ENCODE measurements at regions not wholly inside any gene's neighbourhood (a gene's known extent, or its start where the extent isn't known, plus 50 kb on each side); places are given as distances from the start of the nearest gene placed in this dataset.

DNA sequence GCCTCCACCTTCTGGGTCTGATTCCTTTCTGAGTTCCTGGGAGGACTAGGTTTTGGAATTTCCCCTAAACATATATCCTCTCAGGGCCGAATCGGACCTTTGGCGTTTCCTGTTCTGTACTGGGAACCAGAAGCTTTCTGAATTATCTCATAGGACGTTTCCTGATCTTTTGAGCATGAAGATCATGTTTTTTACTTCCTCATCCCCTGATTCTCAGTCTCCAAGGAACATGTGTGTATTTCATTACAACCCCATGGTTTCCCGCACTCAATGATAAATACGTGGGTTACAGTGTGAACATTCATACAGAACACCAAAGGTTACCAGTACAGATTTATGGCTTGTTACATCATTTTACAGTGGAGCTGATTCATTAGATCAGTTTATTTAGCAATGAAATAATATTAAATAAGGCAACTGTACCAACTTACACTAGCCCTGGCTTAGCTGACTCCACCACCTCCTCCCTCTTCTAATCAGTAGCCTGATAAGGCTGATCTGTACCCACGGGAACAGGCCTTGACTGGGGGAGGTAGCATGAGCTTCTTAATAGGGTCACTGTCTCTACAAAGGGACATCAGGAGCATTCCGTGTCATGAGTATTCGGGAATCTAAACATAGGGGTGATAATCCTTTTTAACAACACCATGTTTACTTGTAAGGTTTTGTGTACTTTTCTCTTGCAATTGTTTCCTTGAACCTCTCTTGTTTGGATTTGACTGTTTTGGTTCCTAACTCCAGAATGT lies 57.8 kb upstream of the ERRFI1 start:
- Histone ChIP-seq H3K4me1 (ENCODE audit: control insufficient read depth in 1 of 2, insufficient read depth in 2 of 2, low read length in 2 of 2) (peaks cover 13 to 17% of the 10 kb centered on the region in 2 donors), H3K27me3 (ENCODE audit: control insufficient read depth in 1 of 2, insufficient read depth in 2 of 2, low read length in 2 of 2) (no peaks in the 10 kb centered on the region), H3K9ac (ENCODE audit: low read depth in 1 of 2, low read length in 2 of 2) (peak overlapping the region; percentile 13 to 35), H3K27ac (ENCODE audit: low read depth, low read length) (peak overlapping the region; percentile 59), H3K4me3 (ENCODE audit: low read depth in 1 of 2, low read length in 2 of 2) (no peak overlapping the region), H3K36me3 (ENCODE audit: control insufficient read depth in 1 of 2, insufficient read depth in 2 of 2, low read length in 2 of 2) (no peaks in the 10 kb centered on the region), H3K9me3 (ENCODE audit: control insufficient read depth in 1 of 2, low read length in 2 of 2) (no peaks in the 10 kb centered on the region)

DNA sequence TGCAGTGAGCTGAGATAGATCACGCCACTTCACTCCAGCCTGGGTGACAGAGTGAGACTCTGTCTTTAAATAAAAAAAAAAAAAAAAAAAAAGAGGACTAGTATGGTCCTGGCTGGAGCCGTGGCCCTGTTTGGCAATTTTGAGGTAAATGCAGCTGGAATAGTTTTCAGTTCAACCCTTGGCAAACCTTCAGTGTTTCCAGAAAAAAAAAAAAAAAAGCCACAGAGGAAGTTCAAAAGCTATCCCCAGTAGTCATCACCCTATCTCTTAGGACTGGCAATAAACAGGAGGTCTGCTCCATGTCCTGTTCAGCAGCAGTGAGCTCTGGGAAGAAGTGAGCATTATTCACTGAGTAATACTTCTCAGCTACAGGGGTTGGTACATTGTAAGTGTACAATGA lies 56.8 kb upstream of the ERRFI1 start:
- no peak overlapping the region for H3K27ac ChIP-seq (ENCODE audit: low read depth, low read length)
- H3K36me3 ChIP-seq (ENCODE audit: control insufficient read depth in 1 of 2, insufficient read depth in 2 of 2, low read length in 2 of 2) = no peaks in the 10 kb centered on the region

DNA sequence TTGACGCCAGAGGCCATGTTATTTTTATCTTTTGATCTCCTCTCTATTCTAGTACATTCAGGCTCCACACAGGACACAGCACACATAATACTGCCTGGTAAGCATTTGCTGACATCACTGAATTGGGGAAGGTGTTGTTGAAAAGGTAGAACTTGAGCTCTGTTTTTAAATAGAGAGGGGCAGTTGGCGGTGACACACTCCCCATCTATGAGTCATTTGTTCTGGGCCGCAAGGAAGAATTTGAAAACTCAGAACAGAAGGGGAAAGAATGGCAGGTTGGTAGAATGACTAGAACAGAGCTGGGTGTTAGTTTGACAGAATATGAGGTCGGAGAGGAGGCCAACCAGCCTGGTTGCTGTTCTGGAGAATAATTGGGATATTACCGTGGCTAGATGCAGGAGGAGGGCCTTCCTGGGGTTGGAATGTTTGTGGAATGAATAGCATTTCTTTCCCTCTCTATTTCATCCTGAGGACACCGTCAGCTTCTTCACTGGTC lies 52.1 kb upstream of the ERRFI1 start:
- H3K4me1 ChIP-seq (ENCODE audit: control insufficient read depth in 1 of 2, insufficient read depth in 2 of 2, low read length in 2 of 2) = peaks cover 13 to 26% of the 10 kb centered on the region in 2 donors
- H3K9me3 ChIP-seq (ENCODE audit: control insufficient read depth in 1 of 2, low read length in 2 of 2) = no peaks in the 10 kb centered on the region
- no peak overlapping the region for H3K4me3 ChIP-seq (ENCODE audit: low read depth in 1 of 2, low read length in 2 of 2)
- no peak overlapping the region for H3K27ac ChIP-seq (ENCODE audit: low read depth, low read length)
- no peak overlapping the region for H3K9ac ChIP-seq (ENCODE audit: low read depth in 1 of 2, low read length in 2 of 2)
- no peaks in the 10 kb centered on the region for H3K36me3 ChIP-seq (ENCODE audit: control insufficient read depth in 1 of 2, insufficient read depth in 2 of 2, low read length in 2 of 2)
- H3K27me3 ChIP-seq (ENCODE audit: control insufficient read depth in 1 of 2, insufficient read depth in 2 of 2, low read length in 2 of 2) = no peaks in the 10 kb centered on the region

More for the DNA sequence above, 56.8 kb upstream of the ERRFI1 start:
- Histone ChIP-seq H3K4me1 (ENCODE audit: control insufficient read depth in 1 of 2, insufficient read depth in 2 of 2, low read length in 2 of 2) (peaks cover 17 to 18% of the 10 kb centered on the region in 2 donors), H3K27me3 (ENCODE audit: control insufficient read depth in 1 of 2, insufficient read depth in 2 of 2, low read length in 2 of 2) (no peaks in the 10 kb centered on the region), H3K9ac (ENCODE audit: low read depth in 1 of 2, low read length in 2 of 2) (no peak overlapping the region), H3K9me3 (ENCODE audit: control insufficient read depth in 1 of 2, low read length in 2 of 2) (no peaks in the 10 kb centered on the region), H3K4me3 (ENCODE audit: low read depth in 1 of 2, low read length in 2 of 2) (no peak overlapping the region)

DNA sequence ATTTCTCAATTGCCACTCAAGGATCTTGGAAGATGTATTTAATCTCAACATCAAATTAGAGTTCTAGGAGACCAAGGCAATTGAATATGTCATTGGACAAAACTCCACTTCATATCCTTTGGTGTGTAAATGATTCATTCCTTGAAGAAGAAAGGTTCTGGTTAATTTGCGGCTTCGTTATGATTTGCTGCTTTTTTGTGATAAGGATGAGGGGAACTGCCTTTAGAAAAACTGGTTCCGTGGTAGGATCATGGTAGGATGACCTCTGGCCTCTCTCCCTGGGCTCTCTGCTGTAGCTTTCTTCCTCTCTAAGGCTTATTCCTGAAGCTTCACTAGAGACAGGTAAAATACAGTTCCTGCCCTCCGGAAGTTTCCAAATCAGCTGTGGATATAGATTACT lies 51.5 kb upstream of the ERRFI1 start:
- no peaks in the 10 kb centered on the region for H3K9me3 ChIP-seq (ENCODE audit: control insufficient read depth in 1 of 2, low read length in 2 of 2)
- H3K36me3 ChIP-seq (ENCODE audit: control insufficient read depth in 1 of 2, insufficient read depth in 2 of 2, low read length in 2 of 2) = no peaks in the 10 kb centered on the region
- H3K27ac ChIP-seq (ENCODE audit: low read depth, low read length) = no peak overlapping the region
- no peak overlapping the region for H3K9ac ChIP-seq (ENCODE audit: low read depth in 1 of 2, low read length in 2 of 2)
- H3K27me3 ChIP-seq (ENCODE audit: control insufficient read depth in 1 of 2, insufficient read depth in 2 of 2, low read length in 2 of 2) = no peaks in the 10 kb centered on the region
- peaks cover 8 to 26% of the 10 kb centered on the region in 2 donors for H3K4me1 ChIP-seq (ENCODE audit: control insufficient read depth in 1 of 2, insufficient read depth in 2 of 2, low read length in 2 of 2)
- H3K4me3 ChIP-seq (ENCODE audit: low read depth in 1 of 2, low read length in 2 of 2) = peak overlapping the region in 1 of 2 donors; percentile 24

DNA sequence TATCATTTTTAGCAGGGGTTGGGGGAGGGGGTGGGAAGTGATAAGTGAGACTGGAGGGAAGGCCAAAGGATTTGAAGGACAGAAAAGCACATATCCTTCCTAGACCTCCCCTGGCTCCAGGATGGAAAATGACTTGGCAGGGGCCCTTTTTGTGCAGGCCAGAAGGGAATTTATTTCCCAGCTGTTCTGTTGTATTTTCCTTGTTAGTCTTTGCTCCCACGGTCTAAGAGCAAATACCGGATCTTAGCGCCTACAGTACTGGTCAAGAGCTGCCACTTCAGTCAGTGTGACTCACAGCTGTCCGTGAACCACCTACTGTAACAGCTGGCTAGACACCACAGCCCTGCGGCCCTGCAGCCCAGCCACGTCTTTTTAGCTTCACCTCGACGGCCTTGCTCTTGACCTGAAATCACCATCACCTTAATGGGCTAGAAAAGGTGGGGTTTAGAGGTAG lies 51.0 kb upstream of the ERRFI1 start:
- Histone ChIP-seq H3K4me1 (ENCODE audit: control insufficient read depth in 1 of 2, insufficient read depth in 2 of 2, low read length in 2 of 2) (peaks cover 8 to 26% of the 10 kb centered on the region in 2 donors), H3K4me3 (ENCODE audit: low read depth in 1 of 2, low read length in 2 of 2) (peak overlapping the region in 1 of 2 donors; percentile 24), H3K36me3 (ENCODE audit: control insufficient read depth in 1 of 2, insufficient read depth in 2 of 2, low read length in 2 of 2) (no peaks in the 10 kb centered on the region), H3K27me3 (ENCODE audit: control insufficient read depth in 1 of 2, insufficient read depth in 2 of 2, low read length in 2 of 2) (no peaks in the 10 kb centered on the region), H3K27ac (ENCODE audit: low read depth, low read length) (no peak overlapping the region), H3K9me3 (ENCODE audit: control insufficient read depth in 1 of 2, low read length in 2 of 2) (no peaks in the 10 kb centered on the region), H3K9ac (ENCODE audit: low read depth in 1 of 2, low read length in 2 of 2) (no peak overlapping the region)

DNA sequence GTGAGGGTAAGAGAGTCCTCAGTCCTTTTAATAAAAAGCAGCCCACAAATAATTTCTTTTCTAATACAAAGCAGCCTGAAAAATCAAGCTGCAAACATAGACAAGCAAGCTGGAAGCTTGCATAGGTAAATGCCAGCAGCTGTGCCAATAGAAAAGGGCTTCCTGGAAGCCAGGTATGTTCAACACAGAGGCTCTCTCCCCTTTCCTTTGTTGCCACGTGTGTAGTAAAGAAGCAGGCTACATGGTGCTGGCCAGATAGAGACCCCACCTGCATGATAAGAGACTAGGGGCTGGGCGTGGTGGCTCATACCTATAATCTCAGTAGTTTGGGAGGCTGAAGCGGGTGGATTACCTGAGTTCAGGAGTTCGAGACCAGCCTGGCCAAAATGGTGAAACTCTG lies 50.1 kb upstream of the ERRFI1 start:
- Histone ChIP-seq H3K36me3 (ENCODE audit: control insufficient read depth in 1 of 2, insufficient read depth in 2 of 2, low read length in 2 of 2) (no peaks in the 10 kb centered on the region), H3K9ac (ENCODE audit: low read depth in 1 of 2, low read length in 2 of 2) (no peak overlapping the region), H3K27ac (ENCODE audit: low read depth, low read length) (no peak overlapping the region), H3K4me1 (ENCODE audit: control insufficient read depth in 1 of 2, insufficient read depth in 2 of 2, low read length in 2 of 2) (peaks cover 8 to 26% of the 10 kb centered on the region in 2 donors), H3K27me3 (ENCODE audit: control insufficient read depth in 1 of 2, insufficient read depth in 2 of 2, low read length in 2 of 2) (no peaks in the 10 kb centered on the region), H3K9me3 (ENCODE audit: control insufficient read depth in 1 of 2, low read length in 2 of 2) (no peaks in the 10 kb centered on the region), H3K4me3 (ENCODE audit: low read depth in 1 of 2, low read length in 2 of 2) (no peak overlapping the region)

Measured in duodenal mucosa (tissue), 2 donors.